Ishikawa (cell line): ENCODE measurements at regions not wholly inside any gene's neighbourhood (a gene's known extent, or its start where the extent isn't known, plus 50 kb on each side); places are given as distances from the start of the nearest gene placed in this dataset.

Source experiments
- CEBPB ChIP-seq: IDR thresholded peaks from 2 replicates; pipeline ENCODE4 v1.6.1; 2012
- CREB1 ChIP-seq: IDR thresholded peaks from 2 replicates; pipeline ENCODE4 v1.6.1; 2012; ENCODE audit warnings: low read depth
- EGR1 ChIP-seq: IDR thresholded peaks from 2 replicates; pipeline ENCODE4 v1.6.1; 2012
- EP300 ChIP-seq: IDR thresholded peaks from 2 replicates; pipeline ENCODE4 v1.6.1; 2012; ENCODE audit warnings: borderline replicate concordance
- FOXM1 ChIP-seq: IDR thresholded peaks from 2 replicates; pipeline ENCODE4 v1.6.1; 2012; ENCODE audit warnings: low read depth, borderline replicate concordance
- NFIC ChIP-seq: IDR thresholded peaks from 2 replicates; pipeline ENCODE4 v1.6.1; 2012
- RAD21 ChIP-seq: IDR thresholded peaks from 2 replicates; pipeline ENCODE4 v1.6.1; 2012; ENCODE audit warnings: low read depth
- TAF1 ChIP-seq: IDR thresholded peaks from 2 replicates; pipeline ENCODE4 v1.6.1; 2012; ENCODE audit warnings: low read depth, mild to moderate bottlenecking
- TCF12 ChIP-seq: IDR thresholded peaks from 2 replicates; pipeline ENCODE4 v1.6.1; 2012; ENCODE audit warnings: low read depth
- TEAD4 ChIP-seq: IDR thresholded peaks from 2 replicates; pipeline ENCODE4 v1.6.1; 2012
- YY1 ChIP-seq: IDR thresholded peaks from 2 replicates; pipeline ENCODE4 v1.6.1; 2012; ENCODE audit warnings: low read depth
- ZBTB7A ChIP-seq: IDR thresholded peaks from 2 replicates; pipeline ENCODE4 v1.6.1; 2012; ENCODE audit warnings: low read depth
- TF ChIP-seq, protein P1 (sequence below): IDR thresholded peaks from 2 replicates; pipeline ENCODE4 v1.6.1; 2012
- TF ChIP-seq, protein P2 (sequence below): IDR thresholded peaks from 2 replicates; pipeline ENCODE4 v1.6.1; 2012; ENCODE audit warnings: low read depth, mild to moderate bottlenecking
- TF ChIP-seq, protein P3 (sequence below): IDR thresholded peaks from 2 replicates; pipeline ENCODE4 v1.6.1; 2012

DNA sequence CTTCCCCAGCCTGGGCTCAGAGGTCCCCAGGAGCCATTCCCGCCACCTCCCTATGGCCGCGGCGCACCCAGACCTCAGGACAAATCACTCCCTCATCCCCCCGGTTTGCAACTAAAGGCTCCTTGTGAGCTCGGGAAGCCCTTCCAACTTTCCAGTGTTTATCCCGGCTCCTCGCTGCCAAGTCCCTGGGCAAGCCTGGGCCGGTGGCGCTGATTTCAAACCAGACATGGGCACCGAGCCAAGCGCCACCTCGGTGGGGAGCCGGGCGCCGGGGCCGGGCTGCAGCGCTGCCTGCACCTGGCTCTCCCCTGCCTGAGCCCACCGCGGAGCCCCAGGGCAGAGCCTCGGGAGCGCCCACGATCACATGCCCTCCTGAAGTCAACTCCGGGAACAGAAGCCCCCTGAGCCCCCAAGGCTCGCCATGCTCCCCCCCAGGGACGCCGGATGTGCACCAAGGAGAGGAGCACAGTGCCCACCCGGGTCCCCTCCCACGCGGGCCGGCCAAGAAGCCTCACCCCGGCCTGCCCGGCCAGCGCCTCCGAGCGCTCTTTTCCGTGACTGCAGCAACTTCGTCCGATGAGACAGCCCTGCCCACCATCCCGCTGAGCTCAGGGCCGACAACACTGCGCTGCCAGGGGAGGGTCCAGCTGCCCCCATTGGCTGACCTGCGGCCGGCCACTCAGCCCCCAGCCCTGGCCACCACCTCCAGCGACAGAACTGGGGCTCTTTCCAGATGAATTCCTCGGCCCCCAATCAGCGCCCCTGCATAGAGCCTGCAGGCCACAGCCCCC, 50.0 kb downstream of the NCOR2 start:
- TF ChIP-seq, protein P1, sequence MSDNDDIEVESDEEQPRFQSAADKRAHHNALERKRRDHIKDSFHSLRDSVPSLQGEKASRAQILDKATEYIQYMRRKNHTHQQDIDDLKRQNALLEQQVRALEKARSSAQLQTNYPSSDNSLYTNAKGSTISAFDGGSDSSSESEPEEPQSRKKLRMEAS = no peak
- TF ChIP-seq CREB1 (no peak), TAF1 (no peak), TEAD4 (no peak), FOXM1 (peak; percentile 55; the same call in 1 of the 2 replicates), NFIC (peak; percentile 95), ZBTB7A (peak; percentile 96), EGR1 (no peak; the same call in 1 of the 2 replicates), EP300 (no peak), YY1 (no peak), RAD21 (no peak; the same call in 1 of the 2 replicates), CEBPB (no peak), TCF12 (peak; percentile 87)
- TF ChIP-seq, protein P2, sequence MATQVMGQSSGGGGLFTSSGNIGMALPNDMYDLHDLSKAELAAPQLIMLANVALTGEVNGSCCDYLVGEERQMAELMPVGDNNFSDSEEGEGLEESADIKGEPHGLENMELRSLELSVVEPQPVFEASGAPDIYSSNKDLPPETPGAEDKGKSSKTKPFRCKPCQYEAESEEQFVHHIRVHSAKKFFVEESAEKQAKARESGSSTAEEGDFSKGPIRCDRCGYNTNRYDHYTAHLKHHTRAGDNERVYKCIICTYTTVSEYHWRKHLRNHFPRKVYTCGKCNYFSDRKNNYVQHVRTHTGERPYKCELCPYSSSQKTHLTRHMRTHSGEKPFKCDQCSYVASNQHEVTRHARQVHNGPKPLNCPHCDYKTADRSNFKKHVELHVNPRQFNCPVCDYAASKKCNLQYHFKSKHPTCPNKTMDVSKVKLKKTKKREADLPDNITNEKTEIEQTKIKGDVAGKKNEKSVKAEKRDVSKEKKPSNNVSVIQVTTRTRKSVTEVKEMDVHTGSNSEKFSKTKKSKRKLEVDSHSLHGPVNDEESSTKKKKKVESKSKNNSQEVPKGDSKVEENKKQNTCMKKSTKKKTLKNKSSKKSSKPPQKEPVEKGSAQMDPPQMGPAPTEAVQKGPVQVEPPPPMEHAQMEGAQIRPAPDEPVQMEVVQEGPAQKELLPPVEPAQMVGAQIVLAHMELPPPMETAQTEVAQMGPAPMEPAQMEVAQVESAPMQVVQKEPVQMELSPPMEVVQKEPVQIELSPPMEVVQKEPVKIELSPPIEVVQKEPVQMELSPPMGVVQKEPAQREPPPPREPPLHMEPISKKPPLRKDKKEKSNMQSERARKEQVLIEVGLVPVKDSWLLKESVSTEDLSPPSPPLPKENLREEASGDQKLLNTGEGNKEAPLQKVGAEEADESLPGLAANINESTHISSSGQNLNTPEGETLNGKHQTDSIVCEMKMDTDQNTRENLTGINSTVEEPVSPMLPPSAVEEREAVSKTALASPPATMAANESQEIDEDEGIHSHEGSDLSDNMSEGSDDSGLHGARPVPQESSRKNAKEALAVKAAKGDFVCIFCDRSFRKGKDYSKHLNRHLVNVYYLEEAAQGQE = no peak
- TF ChIP-seq, protein P3, sequence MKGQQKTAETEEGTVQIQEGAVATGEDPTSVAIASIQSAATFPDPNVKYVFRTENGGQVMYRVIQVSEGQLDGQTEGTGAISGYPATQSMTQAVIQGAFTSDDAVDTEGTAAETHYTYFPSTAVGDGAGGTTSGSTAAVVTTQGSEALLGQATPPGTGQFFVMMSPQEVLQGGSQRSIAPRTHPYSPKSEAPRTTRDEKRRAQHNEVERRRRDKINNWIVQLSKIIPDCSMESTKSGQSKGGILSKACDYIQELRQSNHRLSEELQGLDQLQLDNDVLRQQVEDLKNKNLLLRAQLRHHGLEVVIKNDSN = no peak

DNA sequence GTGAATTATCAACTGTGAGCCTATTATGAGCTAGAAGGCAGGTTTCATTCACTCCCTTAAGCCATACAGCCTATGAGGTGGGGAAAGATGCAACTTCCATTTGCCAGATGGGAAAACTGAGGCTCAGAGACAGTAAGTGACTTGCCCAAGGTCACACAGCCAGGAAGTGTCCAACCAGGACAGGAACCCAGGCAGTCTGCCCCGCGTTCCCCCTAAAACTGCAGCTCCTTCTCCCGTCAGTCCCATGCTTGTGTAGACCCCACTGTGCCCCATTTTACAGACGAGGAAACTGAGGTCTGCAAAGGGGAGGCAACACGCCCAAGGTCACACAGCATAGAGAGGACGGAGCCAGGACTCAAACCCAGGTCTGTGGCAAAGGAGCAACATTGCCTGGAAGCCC, 50.6 kb downstream of the NCOR2 start:
- TF ChIP-seq TAF1 = no peak
- no peak for TF ChIP-seq FOXM1
- no peak for TF ChIP-seq YY1
- TF ChIP-seq TCF12 = no peak
- no peak for TF ChIP-seq NFIC
- TF ChIP-seq, protein P3 = no peak
- no peak for TF ChIP-seq ZBTB7A
- no peak for TF ChIP-seq EP300
- no peak for TF ChIP-seq CREB1
- TF ChIP-seq, protein P1 = no peak; the same call in 1 of the 2 replicates
- no peak for TF ChIP-seq RAD21
- TF ChIP-seq CEBPB = no peak
- TF ChIP-seq EGR1 = no peak
- TF ChIP-seq TEAD4 = no peak
- TF ChIP-seq, protein P2 = no peak

DNA sequence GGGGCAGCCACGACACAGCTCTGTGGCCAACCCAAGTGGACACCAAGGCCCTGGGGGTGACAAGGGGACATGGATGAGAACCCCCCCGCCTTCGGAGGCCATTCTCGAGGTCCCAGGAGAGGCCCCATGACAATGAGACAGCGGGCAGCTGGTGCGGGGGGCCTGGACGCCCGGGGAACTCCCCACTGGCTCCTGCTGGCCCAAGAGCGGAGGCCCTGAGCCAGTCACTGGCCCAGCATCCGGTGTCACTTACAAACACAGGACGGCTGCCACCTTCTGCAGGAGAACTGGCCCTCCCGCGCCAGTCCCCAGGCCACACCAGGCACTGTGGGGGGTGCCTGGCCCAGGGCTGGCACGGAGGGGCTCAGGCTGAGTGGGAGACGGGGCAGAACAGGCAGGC, 51.4 kb downstream of the NCOR2 start:
- TF ChIP-seq, protein P3 = no peak
- TF ChIP-seq EGR1 (no peak), CREB1 (no peak), NFIC (0 out of 2 replicates have a peak, but pooled peaks have one; percentile 15), YY1 (no peak)

DNA sequence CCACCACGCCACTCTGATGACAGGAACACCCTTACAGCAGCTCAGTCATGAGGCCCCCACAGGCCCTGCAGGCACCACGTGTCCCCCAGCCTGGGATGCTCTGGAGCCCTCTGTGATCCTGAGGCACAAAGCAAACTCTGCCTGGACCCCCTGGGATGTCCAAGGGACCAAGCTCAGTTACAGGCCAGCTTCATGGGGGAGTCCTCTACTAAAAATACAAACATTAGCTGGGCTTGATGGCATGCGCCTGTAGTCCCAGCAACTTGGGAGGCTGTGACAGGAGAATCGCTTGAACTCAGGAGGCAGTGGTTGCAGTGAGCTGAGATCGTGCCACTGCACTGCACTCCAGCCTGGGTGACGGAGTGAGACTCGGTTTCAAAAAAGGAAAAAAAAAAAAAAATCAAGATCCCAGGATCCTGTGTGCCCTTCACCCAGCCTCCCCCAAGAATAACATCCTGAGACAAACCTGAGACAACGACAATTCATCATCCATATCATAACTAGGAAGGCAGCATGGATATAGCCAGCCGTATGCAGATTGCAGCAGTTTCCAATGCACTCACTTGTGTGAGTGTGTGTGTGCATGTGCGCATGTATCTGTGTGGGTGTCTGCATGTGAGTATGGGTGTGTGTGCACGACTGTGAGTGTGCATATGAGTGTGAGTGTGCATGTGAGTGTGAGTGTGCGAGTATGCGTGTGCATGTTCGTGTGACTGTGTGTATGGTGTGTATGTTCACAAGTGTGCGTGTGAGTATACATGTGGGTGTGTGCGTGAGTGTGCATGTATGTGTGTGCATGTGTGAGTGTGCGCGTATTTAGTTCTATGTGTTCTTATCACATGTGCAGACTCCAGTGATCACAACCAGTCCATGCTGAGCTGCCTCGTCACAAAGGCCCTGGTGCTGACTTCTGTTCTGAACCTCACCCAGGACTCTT, 52.1 kb downstream of the NCOR2 start:
- TF ChIP-seq ZBTB7A (no peak), FOXM1 (no peak), NFIC (no peak), RAD21 (no peak), TCF12 (no peak), EP300 (no peak), CREB1 (no peak), CEBPB (no peak), TAF1 (no peak), EGR1 (no peak), YY1 (no peak), TEAD4 (no peak)
- TF ChIP-seq, protein P2 = no peak
- TF ChIP-seq, protein P3 = no peak
- TF ChIP-seq, protein P1 = no peak
